ENCODE measurements at regions not wholly inside any gene's neighbourhood (a gene's known extent, or its start where the extent isn't known, plus 50 kb on each side); places are given as distances from the start of the nearest gene placed in this dataset.

DNA sequence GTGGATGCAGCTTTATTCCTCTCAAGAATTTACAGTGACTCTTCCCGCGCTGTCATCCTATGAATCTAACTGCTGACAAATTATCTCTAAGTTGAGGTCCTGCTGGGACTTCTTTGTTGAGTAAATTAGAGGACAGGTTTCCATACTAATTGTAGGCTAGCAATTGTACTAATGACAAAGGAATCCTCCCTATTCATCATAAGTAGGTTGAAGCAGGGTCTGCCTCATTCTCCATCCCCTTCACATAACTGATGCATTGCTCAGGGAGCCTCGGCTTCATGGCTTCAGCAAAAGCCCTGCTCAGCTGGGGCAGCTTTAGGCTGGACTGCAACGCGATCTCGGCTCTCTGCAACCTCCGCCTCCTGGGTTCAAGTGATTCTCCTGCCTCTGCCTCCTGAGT, 83.1 kb upstream of the IRX6 start:
- no peak for FAIRE-seq
- TF ChIP-seq ZNF263 (CRISPR knock-in tag; IDR thresholded peaks at IDR 0.05; ENCODE audit: borderline replicate concordance) (no peak), ZNF408 (CRISPR knock-in tag; IDR thresholded peaks at IDR 0.05; ENCODE audit: low read depth) (no peak), CEBPB (tag; IDR thresholded peaks at IDR 0.05) (no peak), ZNF644 (tag; IDR thresholded peaks at IDR 0.05; ENCODE audit: low read depth) (no peak), SMC3 (conservative IDR thresholded peaks at IDR 0.05; ENCODE audit: insufficient read depth, low read depth, low read length) (no peak), SIN3B (IDR thresholded peaks at IDR 0.05; ENCODE audit: low read depth) (no peak), ZNF395 (CRISPR knock-in tag; IDR thresholded peaks at IDR 0.05) (no peak), POLR2H (tag; IDR thresholded peaks at IDR 0.05; ENCODE audit: low read depth) (no peak), OTX1 (CRISPR knock-in tag; IDR thresholded peaks at IDR 0.05) (no peak)
- TF ChIP-seq, protein P1, sequence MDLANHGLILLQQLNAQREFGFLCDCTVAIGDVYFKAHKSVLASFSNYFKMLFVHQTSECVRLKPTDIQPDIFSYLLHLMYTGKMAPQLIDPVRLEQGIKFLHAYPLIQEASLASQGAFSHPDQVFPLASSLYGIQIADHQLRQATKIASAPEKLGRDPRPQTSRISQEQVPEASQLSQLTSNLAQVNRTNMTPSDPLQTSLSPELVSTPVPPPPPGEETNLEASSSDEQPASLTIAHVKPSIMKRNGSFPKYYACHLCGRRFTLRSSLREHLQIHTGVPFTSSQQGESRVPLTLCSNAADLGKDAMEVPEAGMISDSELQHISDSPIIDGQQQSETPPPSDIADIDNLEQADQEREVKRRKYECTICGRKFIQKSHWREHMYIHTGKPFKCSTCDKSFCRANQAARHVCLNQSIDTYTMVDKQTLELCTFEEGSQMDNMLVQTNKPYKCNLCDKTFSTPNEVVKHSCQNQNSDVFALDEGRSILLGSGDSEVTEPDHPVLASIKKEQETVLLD (IDR thresholded peaks at IDR 0.05) = no peak
- no peaks in the 10 kb centered on the region for H3K9me3 ChIP-seq (replicated peaks; ENCODE audit: control insufficient read depth, insufficient read depth, low read depth, low read length)
- no peaks in the 10 kb centered on the region for H3K4me1 ChIP-seq (replicated peaks in 1 of 2; ENCODE audit: control insufficient read depth in 2 of 2, insufficient read depth in 2 of 2, low read length in 2 of 2)
- in situ Hi-C loops (cut with MboI) (no loop called here), intact Hi-C loops (cut with micrococcal nuclease) (no loop called here)
- no peaks in the 10 kb centered on the region; a peak in 1 of 5 replicates for H3K27me3 ChIP-seq (ENCODE audit: control insufficient read depth in 2 of 2, insufficient read depth in 2 of 2, low read length in 2 of 2)
- 0% methylated on average over 7 of the region's 7 CpGs for WGBS (ENCODE audit: insufficient coverage, low coverage, missing lambda C conversion rate)
- no peaks in the 10 kb centered on the region for H3K9me1 ChIP-seq (ENCODE audit: control insufficient read depth, insufficient read depth, low read length)
- H3K27ac ChIP-seq (ENCODE audit: extremely low read depth, low read depth, low read length) = no peak overlapping the region
- H3K9ac ChIP-seq (ENCODE audit: insufficient read depth in 1 of 2, low read depth in 2 of 2, low read length in 2 of 2) = no peak overlapping the region
- no peak for DNase-seq (ENCODE audit: extremely low read depth in 1 of 4, low spot score in 3 of 4)
- POLR2A ChIA-PET = no interaction called here
- CTCF ChIA-PET (ENCODE audit: low intra/inter-chr PET ratio) = no interaction called here
- no peaks in the 10 kb centered on the region for H3K79me2 ChIP-seq (ENCODE audit: control insufficient read depth, insufficient read depth, low read length)
- ATAC-seq = no peak
- H3K36me3 ChIP-seq (ENCODE audit: control insufficient read depth, insufficient read depth, low read length) = no peaks in the 10 kb centered on the region
- no peak overlapping the region for H3K4me2 ChIP-seq (ENCODE audit: insufficient read depth, low read length)
- H4K20me1 ChIP-seq (replicated peaks; ENCODE audit: control insufficient read depth, insufficient read depth, low read length) = no peaks in the 10 kb centered on the region; the same call in 1 of the 2 replicates
- no TSS peak for BruUV-seq (replicated peaks)
- H2AFZ ChIP-seq (ENCODE audit: low read depth, low read length) = no peak overlapping the region
- H3K4me3 ChIP-seq = no peak overlapping the region

Data from K562 (cell line).